RWPE1 (cell line): ENCODE measurements at regions not wholly inside any gene's neighbourhood (a gene's known extent, or its start where the extent isn't known, plus 50 kb on each side); places are given as distances from the start of the nearest gene placed in this dataset.

ENCODE experiments used
- CTCF ChIA-PET: fragments of 350-600 bp; sonication (Branson Sonifier 250); formaldehyde crosslinking; extraction: SDS; loops from one replicate; lab custom pipeline; 2021; lab: Yijun Ruan, JAX
- POLR2A ChIA-PET: fragments of 400-600 bp; formaldehyde crosslinking; extraction: SDS; loops from one replicate; lab custom pipeline; 2020; ENCODE audit warnings: antibody characterized with exemption; ENCODE audit not compliant: low non-redundant PET; lab: Yijun Ruan, JAX
- DNase-seq: peaks from one replicate; pipeline ENCODE4 v3.0.0; 2012; ENCODE audit warnings: low spot score
- H3K27ac ChIP-seq: fragments of 450-650 bp; 2 replicates; pipeline ENCODE4 v1.5.1; 2017
- TF ChIP-seq, protein P1 (sequence below): fragments of 450-650 bp; conservative IDR thresholded peaks from 2 replicates; pipeline ENCODE4 v1.5.1; 2017; ENCODE audit warnings: low read depth, mild to moderate bottlenecking

DNA sequence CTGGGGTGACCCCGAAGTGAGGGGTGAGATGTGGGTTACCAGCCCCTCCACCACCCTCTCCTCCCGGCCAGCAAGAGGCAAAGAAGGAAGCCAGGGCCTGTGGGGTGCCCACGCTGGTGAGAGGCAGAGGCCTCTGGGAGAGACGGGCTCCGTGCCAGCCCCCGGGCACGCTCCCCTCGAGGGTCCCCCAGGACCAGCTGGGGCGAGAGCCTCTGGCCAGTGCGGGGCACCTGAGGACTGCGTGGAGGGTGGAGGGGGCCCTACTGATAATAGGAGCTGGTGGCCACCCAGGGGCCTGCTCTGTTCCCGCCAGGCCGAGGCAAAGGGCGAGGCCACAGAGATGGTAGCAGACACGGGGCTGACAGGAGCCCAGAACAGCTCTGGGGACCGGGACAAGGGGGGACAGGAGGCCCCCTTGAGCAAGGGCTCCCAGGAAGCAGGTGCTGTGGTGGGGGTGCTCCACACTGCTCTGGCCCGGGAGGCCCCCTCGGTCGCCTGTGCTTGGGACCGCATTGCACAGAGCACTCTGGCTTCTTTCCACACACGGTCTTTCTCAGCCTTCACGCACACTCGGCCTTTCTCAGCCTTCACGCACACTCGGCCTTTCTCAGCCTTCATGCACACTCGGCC is 226.9 kb downstream of the TTLL2 start:
- no peak overlapping the region for H3K27ac ChIP-seq
- CTCF ChIA-PET = no interaction called here
- TF ChIP-seq, protein P1, sequence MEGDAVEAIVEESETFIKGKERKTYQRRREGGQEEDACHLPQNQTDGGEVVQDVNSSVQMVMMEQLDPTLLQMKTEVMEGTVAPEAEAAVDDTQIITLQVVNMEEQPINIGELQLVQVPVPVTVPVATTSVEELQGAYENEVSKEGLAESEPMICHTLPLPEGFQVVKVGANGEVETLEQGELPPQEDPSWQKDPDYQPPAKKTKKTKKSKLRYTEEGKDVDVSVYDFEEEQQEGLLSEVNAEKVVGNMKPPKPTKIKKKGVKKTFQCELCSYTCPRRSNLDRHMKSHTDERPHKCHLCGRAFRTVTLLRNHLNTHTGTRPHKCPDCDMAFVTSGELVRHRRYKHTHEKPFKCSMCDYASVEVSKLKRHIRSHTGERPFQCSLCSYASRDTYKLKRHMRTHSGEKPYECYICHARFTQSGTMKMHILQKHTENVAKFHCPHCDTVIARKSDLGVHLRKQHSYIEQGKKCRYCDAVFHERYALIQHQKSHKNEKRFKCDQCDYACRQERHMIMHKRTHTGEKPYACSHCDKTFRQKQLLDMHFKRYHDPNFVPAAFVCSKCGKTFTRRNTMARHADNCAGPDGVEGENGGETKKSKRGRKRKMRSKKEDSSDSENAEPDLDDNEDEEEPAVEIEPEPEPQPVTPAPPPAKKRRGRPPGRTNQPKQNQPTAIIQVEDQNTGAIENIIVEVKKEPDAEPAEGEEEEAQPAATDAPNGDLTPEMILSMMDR = no peak
- no peak for DNase-seq
- POLR2A ChIA-PET = no interaction called here

GRCh38 chr6:167552258-167552630 is 227.4 kb downstream of the TTLL2 start:
- H3K27ac ChIP-seq = no peak overlapping the region
- TF ChIP-seq, protein P1 = no peak
- no peak for DNase-seq
- ChIA-PET CTCF (no interaction called here), POLR2A (no interaction called here)

DNA sequence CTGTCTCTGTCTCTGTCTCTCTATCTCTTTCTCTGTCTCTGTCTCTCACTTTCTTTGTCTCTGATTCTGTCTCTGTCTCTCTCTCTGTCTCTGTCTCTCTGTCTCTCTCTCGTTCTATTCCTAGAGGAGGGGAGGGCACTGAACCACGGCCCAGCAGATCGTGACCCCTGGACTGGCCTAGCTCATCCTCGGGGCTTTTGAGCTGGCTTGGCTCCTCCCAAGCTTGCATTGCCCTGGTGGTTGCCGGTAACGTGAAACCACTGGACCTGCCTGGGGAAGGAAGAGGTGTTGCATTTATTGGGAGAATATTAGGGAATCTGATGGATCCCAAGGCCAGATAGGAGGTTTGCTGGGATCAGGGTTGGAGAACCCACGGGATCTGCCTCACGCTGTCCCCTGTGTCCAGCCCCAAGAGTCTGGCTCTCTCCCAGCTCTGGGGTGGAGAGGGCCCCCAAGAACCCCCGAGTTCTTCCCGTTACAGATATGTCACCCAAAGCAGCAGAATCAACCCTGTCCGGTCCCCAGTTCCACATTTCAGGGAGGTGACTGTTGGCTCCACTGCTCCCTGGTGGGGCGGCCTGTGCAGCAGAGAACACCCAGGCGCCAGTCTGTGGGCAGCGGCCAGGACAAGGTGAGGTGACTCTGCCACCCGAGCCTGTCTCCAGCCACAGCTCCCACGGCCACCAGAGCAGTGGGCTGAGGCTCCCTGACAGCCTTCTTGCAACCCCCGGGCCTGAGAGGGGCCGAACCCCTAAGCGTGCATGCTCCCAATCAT is 228.3 kb downstream of the TTLL2 start:
- H3K27ac ChIP-seq = no peak overlapping the region
- no peak for DNase-seq
- TF ChIP-seq, protein P1 = no peak
- POLR2A ChIA-PET = interaction anchor here (0.5 kb wide), 1 partner anchor 10 kb away, joined by 7 read pairs; no protein-coding TSS in a partner anchor
- CTCF ChIA-PET = interaction anchor here (0.7 kb wide), 1 partner anchor 239 kb away, joined by 3 read pairs; no protein-coding TSS in a partner anchor

DNA sequence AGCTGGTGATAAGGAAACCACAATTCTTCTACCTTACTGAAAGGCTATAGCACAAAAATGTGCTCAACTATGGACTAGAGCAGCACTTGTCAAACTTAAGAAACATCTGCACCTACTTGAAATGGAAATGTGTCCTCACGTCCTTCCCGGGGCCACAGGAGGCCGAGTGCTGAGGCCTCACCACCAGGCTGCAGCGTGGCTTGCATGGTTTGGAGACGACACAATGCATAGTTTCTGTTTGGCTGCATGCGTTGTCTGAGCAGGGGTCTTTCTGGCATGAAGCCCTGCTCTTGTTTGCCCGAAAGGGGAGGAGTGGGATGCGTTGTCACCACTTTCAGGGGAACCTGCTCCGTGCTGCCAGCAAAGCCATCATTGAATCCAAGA is 228.8 kb downstream of the TTLL2 start:
- DNase-seq = no peak
- ChIA-PET CTCF (no interaction called here), POLR2A (interaction anchor here (0.5 kb wide), 1 partner anchor 11 kb away, joined by 7 read pairs; no protein-coding TSS in a partner anchor)
- H3K27ac ChIP-seq = no peak overlapping the region
- TF ChIP-seq, protein P1 = no peak

- ChIA-PET CTCF (no interaction called here), POLR2A (no interaction called here)
- TF ChIP-seq, protein P1 = no peak
- H3K27ac ChIP-seq = no peak overlapping the region
- no peak for DNase-seq
Observed at GRCh38 chr6:167554854-167555253, 230.0 kb downstream of the TTLL2 start.

GRCh38 chr6:167555836-167556235 is 230.9 kb downstream of the TTLL2 start:
- ChIA-PET POLR2A (no interaction called here), CTCF (no interaction called here)
- DNase-seq = no peak
- H3K27ac ChIP-seq = no peak overlapping the region
- TF ChIP-seq, protein P1 = no peak
